DOHH2 (cell line): ENCODE measurements at regions not wholly inside any gene's neighbourhood (a gene's known extent, or its start where the extent isn't known, plus 50 kb on each side); places are given as distances from the start of the nearest gene placed in this dataset.

Experiments used
- H3F3A ChIP-seq: fragments of 200-600 bp; sonication (generic), shearing (Covaris generic); 2 replicates; pipeline ENCODE4 v1.6.0; 2016; ENCODE audit warnings: antibody characterized with exemption, mild to moderate bottlenecking; ENCODE audit not compliant: control insufficient read depth, insufficient read depth
- H3K27ac ChIP-seq: fragments of 200-600 bp; sonication (generic); 2 replicates; pipeline ENCODE4 v1.5.1; 2014; ENCODE audit warnings: low read depth, mild to moderate bottlenecking, low read length, moderate library complexity
- H3K27me3 ChIP-seq: fragments of 200-600 bp; sonication (generic); 2 replicates; pipeline ENCODE4 v1.6.1; 2014; ENCODE audit warnings: mild to moderate bottlenecking, low read length, mixed read lengths; ENCODE audit not compliant: control insufficient read depth
- H3K36me3 ChIP-seq: fragments of 200-600 bp; sonication (generic); 2 replicates; pipeline ENCODE4 v1.6.1; 2014; ENCODE audit warnings: mild to moderate bottlenecking, low read length, moderate library complexity, mixed read lengths; ENCODE audit not compliant: control insufficient read depth
- H3K4me1 ChIP-seq: fragments of 200-600 bp; sonication (generic); 2 replicates; pipeline ENCODE4 v1.6.1; 2014; ENCODE audit warnings: mild to moderate bottlenecking, low read length, mixed read lengths; ENCODE audit not compliant: control insufficient read depth
- H3K4me2 ChIP-seq: fragments of 200-600 bp; sonication (generic); 2 replicates; pipeline ENCODE4 v1.6.0; 2014; ENCODE audit warnings: mild to moderate bottlenecking, low read length, moderate library complexity
- H3K4me3 ChIP-seq: fragments of 200-600 bp; sonication (generic); 2 replicates; pipeline ENCODE4 v1.5.1; 2014; ENCODE audit warnings: mild to moderate bottlenecking, low read length, mixed read lengths
- H3K79me2 ChIP-seq: fragments of 200-600 bp; sonication (generic); 2 replicates; pipeline ENCODE4 v1.6.1; 2014; ENCODE audit warnings: mild to moderate bottlenecking, low read length, mixed read lengths; ENCODE audit not compliant: control insufficient read depth
- H3K9me2 ChIP-seq: fragments of 200-600 bp; sonication (generic); replicated peaks from 2 replicates; pipeline ENCODE4 v1.6.1; 2014; ENCODE audit warnings: mild to moderate bottlenecking, low read length, mixed read lengths; ENCODE audit not compliant: control insufficient read depth
- H3K9me3 ChIP-seq: fragments of 200-600 bp; sonication (generic); 2 replicates; pipeline ENCODE4 v1.6.1; 2014; ENCODE audit warnings: antibody characterized with exemption, low read length, mixed read lengths; ENCODE audit not compliant: control insufficient read depth, insufficient read depth
- H4K20me1 ChIP-seq: fragments of 200-600 bp; sonication (generic); 2 replicates; pipeline ENCODE4 v1.6.0; 2014; ENCODE audit warnings: low read depth, mild to moderate bottlenecking, antibody characterized with exemption, low read length, moderate library complexity; ENCODE audit not compliant: control insufficient read depth, insufficient read depth
- CTCF ChIP-seq: fragments of 200-600 bp; sonication (generic); IDR thresholded peaks from one replicate; pipeline ENCODE4 v1.5.1; 2014; ENCODE audit warnings: antibody characterized with exemption, mild to moderate bottlenecking, low read depth, low read length; ENCODE audit not compliant: poor library complexity, severe bottlenecking
- EZH2phosphoT487 ChIP-seq: fragments of 200-600 bp; sonication (generic); IDR thresholded peaks from 2 replicates; pipeline ENCODE4 v1.6.1; 2017; ENCODE audit warnings: borderline replicate concordance, mild to moderate bottlenecking, antibody characterized with exemption, low read length, moderate library complexity, mixed read lengths

- H3K79me2 ChIP-seq, result no peaks in the 10 kb centered on the region
- no peaks in the 10 kb centered on the region for H4K20me1 ChIP-seq
- no peak overlapping the region for H3K27ac ChIP-seq
Observed at GRCh38 chr17:34172390-34172918, 82.6 kb upstream of the CCL2 start.

GRCh38 chr17:34173241-34173640 is 81.8 kb upstream of the CCL2 start:
- H3K4me1 ChIP-seq, result no peaks in the 10 kb centered on the region
- H3K9me3 ChIP-seq, result no peaks in the 10 kb centered on the region

More at GRCh38 chr17:34172390-34172918, 82.6 kb upstream of the CCL2 start:
- H3K9me2 ChIP-seq, result no peaks in the 10 kb centered on the region
- no peaks in the 10 kb centered on the region for H3F3A ChIP-seq
- TF ChIP-seq EZH2phosphoT487 (no peak), CTCF (no peak)
- H3K4me2 ChIP-seq, result no peak overlapping the region
- H3K27me3 ChIP-seq, result no peaks in the 10 kb centered on the region
- no peak overlapping the region for H3K4me3 ChIP-seq
- no peaks in the 10 kb centered on the region for H3K4me1 ChIP-seq
- H3K9me3 ChIP-seq, result no peaks in the 10 kb centered on the region
- no peaks in the 10 kb centered on the region for H3K36me3 ChIP-seq

GRCh38 chr17:34174496-34174895 is 80.6 kb upstream of the CCL2 start:
- Histone ChIP-seq H3K4me2 (no peak overlapping the region), H3K27ac (no peak overlapping the region)

More at GRCh38 chr17:34173241-34173640, 81.8 kb upstream of the CCL2 start:
- H3K4me3 ChIP-seq, result no peak overlapping the region
- H4K20me1 ChIP-seq, result no peaks in the 10 kb centered on the region
- TF ChIP-seq CTCF (no peak), EZH2phosphoT487 (no peak)
- H3K36me3 ChIP-seq, result no peaks in the 10 kb centered on the region
- no peaks in the 10 kb centered on the region for H3K79me2 ChIP-seq
- no peaks in the 10 kb centered on the region for H3K9me2 ChIP-seq
- H3K4me2 ChIP-seq, result no peak overlapping the region
- H3F3A ChIP-seq, result no peaks in the 10 kb centered on the region
- H3K27ac ChIP-seq, result no peak overlapping the region
- H3K27me3 ChIP-seq, result no peaks in the 10 kb centered on the region

More at GRCh38 chr17:34174496-34174895, 80.6 kb upstream of the CCL2 start:
- Histone ChIP-seq H3K9me3 (no peaks in the 10 kb centered on the region), H3F3A (no peaks in the 10 kb centered on the region), H3K79me2 (no peaks in the 10 kb centered on the region), H4K20me1 (no peaks in the 10 kb centered on the region), H3K4me1 (no peaks in the 10 kb centered on the region), H3K36me3 (no peaks in the 10 kb centered on the region), H3K9me2 (no peaks in the 10 kb centered on the region), H3K27me3 (no peaks in the 10 kb centered on the region), H3K4me3 (no peak overlapping the region)
- TF ChIP-seq EZH2phosphoT487, result no peak
- no peak for TF ChIP-seq CTCF
